Psoas muscle (tissue), 7 donors: ENCODE measurements at regions not wholly inside any gene's neighbourhood (a gene's known extent, or its start where the extent isn't known, plus 50 kb on each side); places are given as distances from the start of the nearest gene placed in this dataset.

Experiments used
- ATAC-seq, 4 donors: fragments of 200-7000 bp; cut with Tn5 transposase; one replicate each; pipeline ENCODE4 v1.9.1; 2020; ENCODE audit warnings: moderate library complexity in 3 of 4, mild to moderate bottlenecking in 2 of 4
- DNase-seq, 2 donors: peaks; one replicate each; pipeline ENCODE4 v3.0.0-alpha.2; 2020
- H3K27ac ChIP-seq: fragments of 200-600 bp; one replicate; pipeline ENCODE4 v1.8.0; 2022
- H3K27me3 ChIP-seq, 3 donors: fragments of 200-600 bp in 1 of 3; one replicate each; pipeline versions ENCODE4 v1.6.1 to v1.8.0; 2013 to 2022; ENCODE audit warnings: low read length in 2 of 3, mild to moderate bottlenecking in 2 of 3, moderate library complexity in 1 of 3; ENCODE audit not compliant: insufficient read depth in 3 of 3
- H3K36me3 ChIP-seq, 2 donors: fragments of 200-600 bp in 1 of 2; one replicate each; pipeline versions ENCODE4 v1.6.1 to v1.8.0; 2013 to 2022; ENCODE audit warnings: low read depth in 1 of 2, mild to moderate bottlenecking in 1 of 2, moderate library complexity in 1 of 2; ENCODE audit not compliant: insufficient read depth in 1 of 2
- H3K4me1 ChIP-seq: fragments of 200-600 bp; one replicate; pipeline ENCODE4 v1.8.0; 2022
- H3K4me3 ChIP-seq: fragments of 200-600 bp; one replicate; pipeline ENCODE4 v1.8.0; 2022; ENCODE audit warnings: mild to moderate bottlenecking
- H3K9me3 ChIP-seq: fragments of 200-600 bp; one replicate; pipeline ENCODE4 v1.8.0; 2022
- CTCF ChIP-seq: fragments of 200-600 bp; IDR thresholded peaks from one replicate; pipeline ENCODE4 v1.8.0; 2022; ENCODE audit warnings: antibody characterized with exemption
- WGBS, 3 donors: extraction: QIAGEN DNeasy Blood & Tissue Kit; methylation state at CpG; one replicate each; pipeline versions ENCODE4 v1.1.6 to v1.1.7; 2013; 5-methylcytosine and 5-hydroxymethylcytosine counted together
- intact Hi-C, 2 donors: fragments of 100-400 bp; cut with DNase I; formaldehyde crosslinking; loops; one replicate each; pipeline versions ENCODE4 v1.11.0 to v1.14.2; 2022
- donor health status: healthy with polysubstance abuse.
- donor health status: DM: no; HTN: no; CAD: no; lungs with moderate emphysema.
- donor health status: Bipolar disorder and iron deficiency.
- donor health status: healthy.
- donor health status: DM: yes; HTN: yes; CAD: no.
- donor health status: DM: no; HTN: no; CAD: no.
- donor health status: DM: yes; HTN: yes; CAD: no.

- no peak for ATAC-seq
- H3K4me3 ChIP-seq, result no peak overlapping the region
- H3K36me3 ChIP-seq, result no peaks in the 10 kb centered on the region
- no peaks in the 10 kb centered on the region for H3K4me1 ChIP-seq
- 69 to 83% (median 78%) methylated on average over 7 of the region's 7 CpGs for WGBS, 3 donors
- no peak for TF ChIP-seq CTCF
- no peaks in the 10 kb centered on the region for H3K9me3 ChIP-seq
- no peak overlapping the region for H3K27ac ChIP-seq
- H3K27me3 ChIP-seq, result peaks cover 0 to 49% (median 13%) of the 10 kb centered on the region in 3 donors
- intact Hi-C loops, result no loop called here
- DNase-seq, result no peak
Observed at GRCh38 chr17:79537061-79537460, 73.8 kb downstream of the RBFOX3 start.

- DNase-seq (peak in 1 of 2 donors; percentile 17), ATAC-seq (no peak)
- no peak for TF ChIP-seq CTCF
- Histone ChIP-seq H3K9me3 (no peaks in the 10 kb centered on the region), H3K4me3 (no peak overlapping the region), H3K36me3 (no peaks in the 10 kb centered on the region), H3K4me1 (no peaks in the 10 kb centered on the region), H3K27ac (no peak overlapping the region), H3K27me3 (peaks cover 0 to 56% (median 11%) of the 10 kb centered on the region in 3 donors)
- 70 to 80% (median 71%) methylated on average over 15 of the region's 15 CpGs for WGBS, 3 donors
- intact Hi-C loops, result no loop called here
Observed at GRCh38 chr17:79536212-79536840, 74.5 kb downstream of the RBFOX3 start.

- Histone ChIP-seq H3K36me3 (no peaks in the 10 kb centered on the region), H3K4me1 (no peaks in the 10 kb centered on the region), H3K27me3 (peaks cover 0 to 61% (median 11%) of the 10 kb centered on the region in 3 donors), H3K4me3 (no peak overlapping the region), H3K9me3 (no peaks in the 10 kb centered on the region), H3K27ac (no peak overlapping the region)
- 77 to 80% (median 79%) methylated on average over 5 of the region's 5 CpGs for WGBS, 3 donors
- ATAC-seq (no peak), DNase-seq (no peak)
- TF ChIP-seq CTCF, result no peak
- intact Hi-C loops, result no loop called here
Observed at GRCh38 chr17:79535728-79536025, 75.2 kb downstream of the RBFOX3 start.

GRCh38 chr17:79534851-79535727 is 75.8 kb downstream of the RBFOX3 start:
- ATAC-seq, result no peak
- no peaks in the 10 kb centered on the region for H3K9me3 ChIP-seq
- H3K27ac ChIP-seq, result no peak overlapping the region
- no peaks in the 10 kb centered on the region for H3K4me1 ChIP-seq
- no peaks in the 10 kb centered on the region for H3K36me3 ChIP-seq
- peaks cover 0 to 67% (median 11%) of the 10 kb centered on the region in 3 donors for H3K27me3 ChIP-seq
- peak in 1 of 2 donors; percentile 41 for DNase-seq
- WGBS, 3 donors, result 61 to 68% (median 62%) methylated on average over 23 of the region's 23 CpGs
- TF ChIP-seq CTCF, result no peak
- intact Hi-C loops, result no loop called here
- H3K4me3 ChIP-seq, result no peak overlapping the region
